ENCODE measurements at regions not wholly inside any gene's neighbourhood (a gene's known extent, or its start where the extent isn't known, plus 50 kb on each side); places are given as distances from the start of the nearest gene placed in this dataset.

GRCh38 chr2:181223234-181223633 lies 234.0 kb upstream of the ITGA4 start:
- no peak overlapping the region for H3K4me3 Mint-ChIP-seq (ENCODE audit: unreplicated experiment)
- DNase-seq (ENCODE audit: low spot score), result no peak
- H3K4me1 Mint-ChIP-seq (ENCODE audit: unreplicated experiment), result no peaks in the 10 kb centered on the region
- TF ChIP-seq, protein P1, sequence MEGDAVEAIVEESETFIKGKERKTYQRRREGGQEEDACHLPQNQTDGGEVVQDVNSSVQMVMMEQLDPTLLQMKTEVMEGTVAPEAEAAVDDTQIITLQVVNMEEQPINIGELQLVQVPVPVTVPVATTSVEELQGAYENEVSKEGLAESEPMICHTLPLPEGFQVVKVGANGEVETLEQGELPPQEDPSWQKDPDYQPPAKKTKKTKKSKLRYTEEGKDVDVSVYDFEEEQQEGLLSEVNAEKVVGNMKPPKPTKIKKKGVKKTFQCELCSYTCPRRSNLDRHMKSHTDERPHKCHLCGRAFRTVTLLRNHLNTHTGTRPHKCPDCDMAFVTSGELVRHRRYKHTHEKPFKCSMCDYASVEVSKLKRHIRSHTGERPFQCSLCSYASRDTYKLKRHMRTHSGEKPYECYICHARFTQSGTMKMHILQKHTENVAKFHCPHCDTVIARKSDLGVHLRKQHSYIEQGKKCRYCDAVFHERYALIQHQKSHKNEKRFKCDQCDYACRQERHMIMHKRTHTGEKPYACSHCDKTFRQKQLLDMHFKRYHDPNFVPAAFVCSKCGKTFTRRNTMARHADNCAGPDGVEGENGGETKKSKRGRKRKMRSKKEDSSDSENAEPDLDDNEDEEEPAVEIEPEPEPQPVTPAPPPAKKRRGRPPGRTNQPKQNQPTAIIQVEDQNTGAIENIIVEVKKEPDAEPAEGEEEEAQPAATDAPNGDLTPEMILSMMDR (IDR thresholded peaks at IDR 0.05; ENCODE audit: unreplicated experiment), result no peak
- no peaks in the 10 kb centered on the region for H3K9me3 Mint-ChIP-seq (ENCODE audit: unreplicated experiment)
- no peaks in the 10 kb centered on the region for H3K27me3 Mint-ChIP-seq (ENCODE audit: unreplicated experiment)
- no peaks in the 10 kb centered on the region for H3K36me3 Mint-ChIP-seq (ENCODE audit: low read depth, unreplicated experiment)
- no peak overlapping the region for H3K27ac Mint-ChIP-seq (ENCODE audit: unreplicated experiment)

DNA sequence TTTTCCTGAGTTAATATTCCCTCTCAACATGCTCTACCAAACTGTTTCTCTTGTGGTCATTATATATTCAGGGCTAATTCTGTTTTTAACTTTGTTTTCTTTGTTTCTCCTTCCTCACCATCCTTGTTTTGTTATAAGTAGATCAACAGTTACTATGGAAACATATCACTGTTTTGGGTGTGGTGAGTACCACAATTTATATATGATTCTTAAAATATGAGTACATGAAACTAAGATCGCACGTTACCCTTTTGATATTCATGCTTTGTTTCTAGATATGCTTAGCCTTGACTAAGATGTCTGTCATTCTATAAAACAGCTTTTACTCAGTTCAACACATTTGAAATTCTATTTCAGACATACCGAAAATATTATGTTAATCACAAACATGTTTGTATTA lies 232.3 kb upstream of the ITGA4 start:
- no peak overlapping the region for H3K4me3 Mint-ChIP-seq (ENCODE audit: unreplicated experiment)

DNA sequence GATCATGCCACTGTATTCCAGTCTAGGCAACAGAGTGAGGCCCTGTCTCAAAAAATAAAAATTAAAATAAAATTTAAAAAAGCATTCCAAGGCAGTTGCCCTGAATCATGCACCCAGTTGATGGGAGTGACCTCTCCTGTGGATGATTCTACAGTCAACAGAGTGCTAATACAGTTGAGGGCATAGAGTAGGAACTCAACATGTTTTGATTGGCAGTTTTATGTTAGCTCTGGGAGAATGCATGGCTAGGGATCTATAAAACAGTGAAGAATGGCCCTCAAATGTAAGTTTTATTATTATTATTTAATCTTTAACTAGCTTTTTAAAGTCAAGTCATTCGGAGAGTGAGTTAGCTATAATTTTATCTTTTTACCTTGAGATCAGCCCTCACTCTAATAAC lies 228.5 kb upstream of the ITGA4 start:
- Mint-ChIP-seq H3K4me3 (ENCODE audit: unreplicated experiment) (no peak overlapping the region), H3K9me3 (ENCODE audit: unreplicated experiment) (no peaks in the 10 kb centered on the region), H3K27ac (ENCODE audit: unreplicated experiment) (no peak overlapping the region), H3K27me3 (ENCODE audit: unreplicated experiment) (no peaks in the 10 kb centered on the region), H3K4me1 (ENCODE audit: unreplicated experiment) (no peaks in the 10 kb centered on the region), H3K36me3 (ENCODE audit: low read depth, unreplicated experiment) (no peaks in the 10 kb centered on the region)
- DNase-seq (ENCODE audit: low spot score), result no peak
- TF ChIP-seq, protein P1 (IDR thresholded peaks at IDR 0.05; ENCODE audit: unreplicated experiment), result no peak

More for the DNA sequence above, 232.3 kb upstream of the ITGA4 start:
- TF ChIP-seq, protein P1 (IDR thresholded peaks at IDR 0.05; ENCODE audit: unreplicated experiment), result no peak
- no peaks in the 10 kb centered on the region for H3K36me3 Mint-ChIP-seq (ENCODE audit: low read depth, unreplicated experiment)
- H3K27me3 Mint-ChIP-seq (ENCODE audit: unreplicated experiment), result no peaks in the 10 kb centered on the region
- H3K9me3 Mint-ChIP-seq (ENCODE audit: unreplicated experiment), result no peaks in the 10 kb centered on the region
- no peak overlapping the region for H3K27ac Mint-ChIP-seq (ENCODE audit: unreplicated experiment)
- H3K4me1 Mint-ChIP-seq (ENCODE audit: unreplicated experiment), result no peaks in the 10 kb centered on the region
- no peak for DNase-seq (ENCODE audit: low spot score)

DNA sequence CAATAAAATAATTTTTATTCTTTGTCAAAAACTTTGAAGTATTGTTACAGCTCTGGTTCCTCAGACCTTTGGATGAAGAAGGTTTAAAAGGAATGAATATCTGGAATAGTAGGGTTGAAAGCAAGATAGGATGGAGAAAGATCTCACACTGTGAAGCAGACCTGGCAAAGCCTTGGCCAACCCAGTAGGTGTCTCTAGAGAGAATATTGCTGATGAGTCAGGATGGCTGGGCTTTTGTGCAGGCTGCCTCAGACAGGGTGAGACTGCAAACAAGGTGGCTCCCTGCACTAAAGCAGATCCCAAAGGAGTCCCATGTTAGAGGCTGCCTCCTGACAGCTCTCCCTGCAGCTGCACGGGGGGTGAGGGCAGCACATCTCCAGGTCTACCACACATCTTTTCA lies 226.0 kb upstream of the ITGA4 start:
- Mint-ChIP-seq H3K4me3 (ENCODE audit: unreplicated experiment) (no peak overlapping the region), H3K4me1 (ENCODE audit: unreplicated experiment) (no peaks in the 10 kb centered on the region), H3K36me3 (ENCODE audit: low read depth, unreplicated experiment) (no peaks in the 10 kb centered on the region), H3K27ac (ENCODE audit: unreplicated experiment) (no peak overlapping the region), H3K9me3 (ENCODE audit: unreplicated experiment) (no peaks in the 10 kb centered on the region), H3K27me3 (ENCODE audit: unreplicated experiment) (no peaks in the 10 kb centered on the region)
- no peak for DNase-seq (ENCODE audit: low spot score)
- TF ChIP-seq, protein P1 (IDR thresholded peaks at IDR 0.05; ENCODE audit: unreplicated experiment), result no peak

DNA sequence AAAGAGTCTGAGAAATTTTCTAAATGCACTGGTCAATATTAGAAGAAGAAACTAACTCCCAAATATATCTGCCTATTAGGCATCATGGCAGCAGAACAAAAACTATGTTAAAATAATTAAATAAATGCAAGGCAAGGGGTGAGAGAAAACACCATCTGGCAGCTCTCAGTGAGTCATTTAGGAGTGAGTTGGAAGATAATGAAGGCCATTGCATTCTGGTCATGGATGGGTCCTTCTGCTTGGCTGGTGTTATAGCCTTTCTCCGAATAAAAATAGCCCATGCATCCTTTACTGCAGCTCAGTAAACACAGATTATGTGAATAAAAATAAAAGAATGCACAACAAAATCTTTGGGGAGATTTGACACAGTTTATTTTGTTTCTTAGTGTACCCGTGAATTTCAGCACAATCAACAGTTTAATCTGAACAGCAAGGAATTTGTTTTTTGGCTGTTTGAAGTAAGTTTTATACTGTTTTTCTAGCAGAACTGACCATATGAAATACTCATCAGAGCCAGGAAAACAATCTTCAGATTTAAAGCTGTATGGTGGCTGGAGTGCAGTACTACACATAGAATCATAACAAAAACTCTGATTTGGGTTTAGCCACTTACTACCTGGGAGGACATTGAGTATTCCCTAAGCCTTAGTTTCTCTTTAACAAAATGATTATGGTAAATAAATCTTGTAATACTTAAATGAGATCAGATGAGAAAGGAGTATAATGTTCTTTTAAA lies 225.1 kb upstream of the ITGA4 start:
- TF ChIP-seq, protein P1 (IDR thresholded peaks at IDR 0.05; ENCODE audit: unreplicated experiment), result no peak
- no peaks in the 10 kb centered on the region for H3K36me3 Mint-ChIP-seq (ENCODE audit: low read depth, unreplicated experiment)
- no peaks in the 10 kb centered on the region for H3K27me3 Mint-ChIP-seq (ENCODE audit: unreplicated experiment)
- no peaks in the 10 kb centered on the region for H3K4me1 Mint-ChIP-seq (ENCODE audit: unreplicated experiment)
- H3K27ac Mint-ChIP-seq (ENCODE audit: unreplicated experiment), result no peak overlapping the region
- no peak overlapping the region for H3K4me3 Mint-ChIP-seq (ENCODE audit: unreplicated experiment)
- no peak for DNase-seq (ENCODE audit: low spot score)
- H3K9me3 Mint-ChIP-seq (ENCODE audit: unreplicated experiment), result no peaks in the 10 kb centered on the region
